ENCODE measurements at regions not wholly inside any gene's neighbourhood (a gene's known extent, or its start where the extent isn't known, plus 50 kb on each side); places are given as distances from the start of the nearest gene placed in this dataset.

GRCh38 chr13:85445534-85445933 is 353.7 kb downstream of the SLITRK6 start:
- Histone ChIP-seq H4K20me1 (no peaks in the 10 kb centered on the region), H3K4me3 (no peak overlapping the region), H3K36me3 (no peaks in the 10 kb centered on the region), H3K4me2 (no peak overlapping the region), H3K27me3 (no peaks in the 10 kb centered on the region), H3K4me1 (no peaks in the 10 kb centered on the region), H3K27ac (no peak overlapping the region), H3K9me3 (replicated peaks in 1 of 11) (no peaks in the 10 kb centered on the region), H3K9ac (no peak overlapping the region)
- no peak for TF ChIP-seq Cebpa-rat (IDR thresholded peaks at IDR 0.05)

GRCh38 chr13:85441975-85442374 is 357.2 kb downstream of the SLITRK6 start:
- no peak overlapping the region for H3K4me2 ChIP-seq
- no peak for TF ChIP-seq Cebpa-rat (IDR thresholded peaks at IDR 0.05)
- H3K4me3 ChIP-seq, result no peak overlapping the region
- no peaks in the 10 kb centered on the region for H4K20me1 ChIP-seq
- no peak overlapping the region for H3K27ac ChIP-seq
- no peak overlapping the region for H3K9ac ChIP-seq
- H3K9me3 ChIP-seq (replicated peaks in 1 of 11), result no peaks in the 10 kb centered on the region
- no peaks in the 10 kb centered on the region for H3K4me1 ChIP-seq
- H3K36me3 ChIP-seq, result no peaks in the 10 kb centered on the region
- no peaks in the 10 kb centered on the region for H3K27me3 ChIP-seq

GRCh38 chr13:85441364-85441763 is 357.9 kb downstream of the SLITRK6 start:
- no peak overlapping the region for H3K9ac ChIP-seq
- no peaks in the 10 kb centered on the region for H3K27me3 ChIP-seq
- H3K9me3 ChIP-seq (replicated peaks in 1 of 11), result no peaks in the 10 kb centered on the region
- TF ChIP-seq Cebpa-rat (IDR thresholded peaks at IDR 0.05), result no peak
- no peak overlapping the region for H3K27ac ChIP-seq
- H3K4me1 ChIP-seq, result no peaks in the 10 kb centered on the region
- H3K4me2 ChIP-seq, result no peak overlapping the region
- H4K20me1 ChIP-seq, result no peaks in the 10 kb centered on the region
- no peak overlapping the region for H3K4me3 ChIP-seq
- H3K36me3 ChIP-seq, result no peaks in the 10 kb centered on the region

- Histone ChIP-seq H3K4me1 (no peaks in the 10 kb centered on the region), H3K9me3 (replicated peaks in 1 of 11) (peaks cover 9 to 12% (median 10%) of the 10 kb centered on the region in 11 experiments), H3K4me2 (no peak overlapping the region), H3K27me3 (no peaks in the 10 kb centered on the region), H3K36me3 (0 out of 22 replicates have a peak, but pooled peaks cover 0 to 2% (median 0%) of the 10 kb centered on the region in 11 experiments), H3K4me3 (no peak overlapping the region), H3K27ac (no peak overlapping the region), H3K9ac (no peak overlapping the region), H4K20me1 (no peaks in the 10 kb centered on the region)
- TF ChIP-seq Cebpa-rat (IDR thresholded peaks at IDR 0.05), result no peak
Observed at GRCh38 chr13:85436029-85436428, 363.2 kb downstream of the SLITRK6 start.

GRCh38 chr13:85434927-85435326 is 364.3 kb downstream of the SLITRK6 start:
- Histone ChIP-seq H4K20me1 (no peaks in the 10 kb centered on the region), H3K36me3 (0 out of 22 replicates have a peak, but pooled peaks cover 0 to 4% (median 0%) of the 10 kb centered on the region in 11 experiments), H3K9ac (no peak overlapping the region), H3K27me3 (no peaks in the 10 kb centered on the region), H3K4me1 (no peaks in the 10 kb centered on the region), H3K4me2 (no peak overlapping the region), H3K27ac (no peak overlapping the region), H3K9me3 (replicated peaks in 1 of 11) (peaks cover 14 to 19% (median 17%) of the 10 kb centered on the region in 11 experiments), H3K4me3 (no peak overlapping the region)
- TF ChIP-seq Cebpa-rat (IDR thresholded peaks at IDR 0.05), result no peak

- TF ChIP-seq Cebpa-rat (IDR thresholded peaks at IDR 0.05), result no peak
- Histone ChIP-seq H3K4me2 (no peak overlapping the region), H3K27me3 (no peaks in the 10 kb centered on the region), H4K20me1 (no peaks in the 10 kb centered on the region), H3K4me3 (no peak overlapping the region), H3K9ac (no peak overlapping the region), H3K36me3 (0 out of 22 replicates have a peak, but pooled peaks cover 0 to 4% (median 0%) of the 10 kb centered on the region in 11 experiments), H3K9me3 (replicated peaks in 1 of 11) (peaks cover 14 to 19% (median 17%) of the 10 kb centered on the region in 11 experiments), H3K4me1 (no peaks in the 10 kb centered on the region), H3K27ac (no peak overlapping the region)
Observed at GRCh38 chr13:85432881-85433280, 366.3 kb downstream of the SLITRK6 start.

- no peak for TF ChIP-seq Cebpa-rat (IDR thresholded peaks at IDR 0.05)
- Histone ChIP-seq H3K9ac (no peak overlapping the region), H3K4me3 (no peak overlapping the region), H3K27ac (no peak overlapping the region), H3K4me1 (no peaks in the 10 kb centered on the region), H3K36me3 (0 out of 22 replicates have a peak, but pooled peaks cover 0 to 4% (median 0%) of the 10 kb centered on the region in 11 experiments), H3K4me2 (no peak overlapping the region), H3K27me3 (no peaks in the 10 kb centered on the region), H4K20me1 (no peaks in the 10 kb centered on the region), H3K9me3 (replicated peaks in 1 of 11) (peaks cover 14 to 19% (median 17%) of the 10 kb centered on the region in 11 experiments)
Observed at GRCh38 chr13:85431720-85432119, 367.5 kb downstream of the SLITRK6 start.

- H3K9me3 ChIP-seq (replicated peaks in 1 of 11), result peaks cover 14 to 19% (median 17%) of the 10 kb centered on the region in 11 experiments
- no peak overlapping the region for H3K9ac ChIP-seq
- H3K27me3 ChIP-seq, result no peaks in the 10 kb centered on the region
- no peak overlapping the region for H3K4me3 ChIP-seq
- H4K20me1 ChIP-seq, result no peaks in the 10 kb centered on the region
- no peaks in the 10 kb centered on the region for H3K4me1 ChIP-seq
- no peak overlapping the region for H3K27ac ChIP-seq
- TF ChIP-seq Cebpa-rat (IDR thresholded peaks at IDR 0.05), result no peak
- H3K4me2 ChIP-seq, result no peak overlapping the region
- 0 out of 22 replicates have a peak, but pooled peaks cover 0 to 4% (median 0%) of the 10 kb centered on the region in 11 experiments for H3K36me3 ChIP-seq
Observed at GRCh38 chr13:85430216-85430794, 368.9 kb downstream of the SLITRK6 start.

GRCh38 chr13:85427416-85427815 is 371.8 kb downstream of the SLITRK6 start:
- Histone ChIP-seq H3K4me1 (no peaks in the 10 kb centered on the region; a peak in 1 of 20 replicates), H3K27me3 (no peaks in the 10 kb centered on the region), H3K27ac (no peak overlapping the region), H4K20me1 (no peaks in the 10 kb centered on the region), H3K4me3 (no peak overlapping the region), H3K4me2 (no peak overlapping the region), H3K36me3 (0 out of 22 replicates have a peak, but pooled peaks cover 0 to 4% (median 0%) of the 10 kb centered on the region in 11 experiments), H3K9me3 (replicated peaks in 1 of 11) (peaks cover 14 to 19% (median 17%) of the 10 kb centered on the region in 11 experiments), H3K9ac (no peak overlapping the region)
- no peak for TF ChIP-seq Cebpa-rat (IDR thresholded peaks at IDR 0.05)

- no peaks in the 10 kb centered on the region for H4K20me1 ChIP-seq
Observed at GRCh38 chr13:85420136-85420535, 379.1 kb downstream of the SLITRK6 start.

More at GRCh38 chr13:85420136-85420535, 379.1 kb downstream of the SLITRK6 start:
- H3K27ac ChIP-seq, result no peak overlapping the region
- no peak overlapping the region for H3K4me3 ChIP-seq
- TF ChIP-seq Cebpa-rat (IDR thresholded peaks at IDR 0.05), result no peak
- no peaks in the 10 kb centered on the region for H3K27me3 ChIP-seq
- no peaks in the 10 kb centered on the region; a peak in 1 of 20 replicates for H3K4me1 ChIP-seq
- H3K9me3 ChIP-seq (replicated peaks in 1 of 11), result no peaks in the 10 kb centered on the region
- no peak overlapping the region for H3K9ac ChIP-seq
- H3K36me3 ChIP-seq, result no peaks in the 10 kb centered on the region
- H3K4me2 ChIP-seq, result no peak overlapping the region

All from BLaER1 treated with 17β-estradiol and CSF1 and Interleukin-3, amounts not matched to agents 10 nM and 100 nM (cell line).